ENCODE measurements at regions not wholly inside any gene's neighbourhood (a gene's known extent, or its start where the extent isn't known, plus 50 kb on each side); places are given as distances from the start of the nearest gene placed in this dataset.

DNA sequence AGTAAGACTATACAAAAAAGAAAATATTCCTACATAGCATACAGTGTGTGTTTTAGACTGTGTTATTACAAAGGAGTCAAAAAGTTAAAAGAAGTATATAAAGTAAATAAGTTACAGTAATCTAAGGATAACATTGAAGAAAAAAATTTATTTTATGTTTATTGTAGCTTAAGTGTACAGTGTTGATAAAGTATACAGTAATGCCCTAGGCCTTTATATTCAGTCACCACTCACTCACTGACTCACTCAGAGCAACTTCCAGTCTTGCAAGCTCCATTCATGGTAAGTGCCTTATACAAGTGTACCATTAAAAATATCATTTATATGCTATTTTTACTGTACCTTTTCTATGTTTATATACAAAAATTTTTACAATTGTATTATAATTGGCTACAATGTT lies 220.1 kb downstream of the BCHE start:
- TF ChIP-seq, protein P1, sequence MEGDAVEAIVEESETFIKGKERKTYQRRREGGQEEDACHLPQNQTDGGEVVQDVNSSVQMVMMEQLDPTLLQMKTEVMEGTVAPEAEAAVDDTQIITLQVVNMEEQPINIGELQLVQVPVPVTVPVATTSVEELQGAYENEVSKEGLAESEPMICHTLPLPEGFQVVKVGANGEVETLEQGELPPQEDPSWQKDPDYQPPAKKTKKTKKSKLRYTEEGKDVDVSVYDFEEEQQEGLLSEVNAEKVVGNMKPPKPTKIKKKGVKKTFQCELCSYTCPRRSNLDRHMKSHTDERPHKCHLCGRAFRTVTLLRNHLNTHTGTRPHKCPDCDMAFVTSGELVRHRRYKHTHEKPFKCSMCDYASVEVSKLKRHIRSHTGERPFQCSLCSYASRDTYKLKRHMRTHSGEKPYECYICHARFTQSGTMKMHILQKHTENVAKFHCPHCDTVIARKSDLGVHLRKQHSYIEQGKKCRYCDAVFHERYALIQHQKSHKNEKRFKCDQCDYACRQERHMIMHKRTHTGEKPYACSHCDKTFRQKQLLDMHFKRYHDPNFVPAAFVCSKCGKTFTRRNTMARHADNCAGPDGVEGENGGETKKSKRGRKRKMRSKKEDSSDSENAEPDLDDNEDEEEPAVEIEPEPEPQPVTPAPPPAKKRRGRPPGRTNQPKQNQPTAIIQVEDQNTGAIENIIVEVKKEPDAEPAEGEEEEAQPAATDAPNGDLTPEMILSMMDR (IDR thresholded peaks at IDR 0.05): no peak
- TF ChIP-seq POLR2A (IDR thresholded peaks at IDR 0.05): no peak

Data from right lobe of liver (tissue), 4 donors.